OCI-LY1 (cell line): ENCODE measurements at regions not wholly inside any gene's neighbourhood (a gene's known extent, or its start where the extent isn't known, plus 50 kb on each side); places are given as distances from the start of the nearest gene placed in this dataset.

Source experiments
- H2AFZ ChIP-seq: fragments of 200-600 bp; sonication (generic), shearing (Covaris generic); 2 replicates; pipeline ENCODE4 v1.6.0; 2014; ENCODE audit warnings: antibody characterized with exemption, mild to moderate bottlenecking, low read length
- H3F3A ChIP-seq: fragments of 200-600 bp; sonication (generic), shearing (Covaris generic); 2 replicates; pipeline ENCODE4 v1.6.0; 2014; ENCODE audit warnings: mild to moderate bottlenecking, antibody characterized with exemption, low read length, moderate library complexity; ENCODE audit not compliant: insufficient read depth
- H3K27ac ChIP-seq: fragments of 200-600 bp; sonication (generic); 2 replicates; pipeline ENCODE4 v1.5.1; 2014; ENCODE audit warnings: low read length, mixed run types, mild to moderate bottlenecking, low read depth; ENCODE audit not compliant: poor library complexity, severe bottlenecking
- H3K27me3 ChIP-seq: fragments of 200-600 bp; sonication (generic); 2 replicates; pipeline ENCODE4 v1.6.0; 2014; ENCODE audit warnings: antibody characterized with exemption, mild to moderate bottlenecking, low read length, moderate library complexity; ENCODE audit not compliant: insufficient read depth
- H3K36me3 ChIP-seq: fragments of 200-600 bp; sonication (generic); 2 replicates; pipeline ENCODE4 v1.6.1; 2014; ENCODE audit warnings: mild to moderate bottlenecking, antibody characterized with exemption, low read length, moderate library complexity, mixed read lengths; ENCODE audit not compliant: insufficient read depth
- H3K4me1 ChIP-seq: fragments of 200-600 bp; sonication (generic); 2 replicates; pipeline ENCODE4 v1.5.1; 2014; ENCODE audit warnings: mild to moderate bottlenecking, low read length, moderate library complexity; ENCODE audit not compliant: insufficient read depth, severe bottlenecking
- H3K4me2 ChIP-seq: fragments of 200-600 bp; sonication (generic), shearing (Covaris generic); 2 replicates; pipeline ENCODE4 v1.6.1; 2014; ENCODE audit warnings: low read length
- H3K4me3 ChIP-seq: fragments of 200-600 bp; sonication (generic); 2 replicates; pipeline ENCODE4 v1.5.1; 2014; ENCODE audit warnings: low read length, low read depth, mild to moderate bottlenecking, mixed read lengths; ENCODE audit not compliant: poor library complexity, severe bottlenecking
- H3K79me2 ChIP-seq: fragments of 200-600 bp; shearing (Covaris generic); 2 replicates; pipeline ENCODE4 v1.6.1; 2016; ENCODE audit warnings: mixed run types, low read length, mixed read lengths; ENCODE audit not compliant: insufficient read depth
- H3K9ac ChIP-seq: fragments of 200-600 bp; sonication (generic), shearing (Covaris generic); 2 replicates; pipeline ENCODE4 v1.6.1; 2014; ENCODE audit warnings: mild to moderate bottlenecking, low read length, mixed read lengths
- H3K9me2 ChIP-seq: fragments of 200-600 bp; sonication (generic), shearing (Covaris generic); 2 replicates; pipeline ENCODE4 v1.6.1; 2014; ENCODE audit warnings: low read depth, mild to moderate bottlenecking, low read length, mixed read lengths
- H3K9me3 ChIP-seq: fragments of 200-600 bp; shearing (Covaris generic); 2 replicates; pipeline ENCODE4 v1.6.1; 2014; ENCODE audit warnings: low read length, mixed read lengths
- H4K20me1 ChIP-seq: fragments of 200-600 bp; sonication (generic), shearing (Covaris generic); 2 replicates; pipeline ENCODE4 v1.6.0; 2016; ENCODE audit warnings: mild to moderate bottlenecking, low read length; ENCODE audit not compliant: insufficient read depth
- CTCF ChIP-seq: fragments of 200-600 bp; sonication (generic), shearing (Covaris generic); IDR thresholded peaks from 2 replicates; pipeline ENCODE4 v1.5.1; 2017; ENCODE audit warnings: mild to moderate bottlenecking, antibody characterized with exemption, low read length, moderate library complexity, mixed read lengths
- EZH2 ChIP-seq: fragments of 200-600 bp; sonication (generic), shearing (Covaris generic); IDR thresholded peaks from 2 replicates; pipeline ENCODE4 v1.8.0; 2017; ENCODE audit warnings: borderline replicate concordance, mixed run types, mild to moderate bottlenecking, antibody characterized with exemption, low read length, moderate library complexity, mixed read lengths

- TF ChIP-seq EZH2 (no peak), CTCF (no peak)
- Histone ChIP-seq H2AFZ (no peak overlapping the region), H3K79me2 (no peaks in the 10 kb centered on the region), H3K27ac (no peak overlapping the region), H3K4me3 (no peak overlapping the region), H3K9me2 (no peaks in the 10 kb centered on the region), H3K9ac (no peak overlapping the region), H3F3A (no peaks in the 10 kb centered on the region), H3K9me3 (no peaks in the 10 kb centered on the region), H4K20me1 (no peaks in the 10 kb centered on the region), H3K4me1 (peaks cover 3% of the 10 kb centered on the region), H3K4me2 (no peak overlapping the region), H3K27me3 (no peaks in the 10 kb centered on the region), H3K36me3 (no peaks in the 10 kb centered on the region)
Measured at GRCh38 chr3:181317508-181317907, 328.0 kb upstream of the DNAJC19 start.

GRCh38 chr3:181316482-181316881, 326.9 kb upstream of the DNAJC19 start:
- Histone ChIP-seq H3K9ac (no peak overlapping the region), H3K9me2 (no peaks in the 10 kb centered on the region), H3K36me3 (no peaks in the 10 kb centered on the region), H3K27me3 (no peaks in the 10 kb centered on the region), H3K9me3 (no peaks in the 10 kb centered on the region), H3F3A (no peaks in the 10 kb centered on the region), H3K27ac (no peak overlapping the region), H4K20me1 (no peaks in the 10 kb centered on the region), H3K4me1 (peaks cover 14% of the 10 kb centered on the region), H2AFZ (no peak overlapping the region), H3K4me3 (no peak overlapping the region), H3K4me2 (no peak overlapping the region), H3K79me2 (no peaks in the 10 kb centered on the region)
- no peak for TF ChIP-seq EZH2
- no peak for TF ChIP-seq CTCF

- no peaks in the 10 kb centered on the region for H3K9me2 ChIP-seq
- H3K4me1 ChIP-seq: peaks cover 20% of the 10 kb centered on the region
- no peaks in the 10 kb centered on the region for H3K36me3 ChIP-seq
- H3K27me3 ChIP-seq: no peaks in the 10 kb centered on the region
- no peak overlapping the region for H2AFZ ChIP-seq
- H4K20me1 ChIP-seq: no peaks in the 10 kb centered on the region
- no peaks in the 10 kb centered on the region for H3K79me2 ChIP-seq
- H3K9ac ChIP-seq: no peak overlapping the region
- no peak overlapping the region for H3K27ac ChIP-seq
- H3K9me3 ChIP-seq: no peaks in the 10 kb centered on the region
- no peak overlapping the region for H3K4me2 ChIP-seq
- H3F3A ChIP-seq: no peaks in the 10 kb centered on the region
- TF ChIP-seq CTCF: no peak
- TF ChIP-seq EZH2: no peak
- no peak overlapping the region for H3K4me3 ChIP-seq
Measured at GRCh38 chr3:181313335-181313734, 323.8 kb upstream of the DNAJC19 start.
